ENCODE measurements at regions not wholly inside any gene's neighbourhood (a gene's known extent, or its start where the extent isn't known, plus 50 kb on each side); places are given as distances from the start of the nearest gene placed in this dataset.

GRCh38 chr14:34180869-34181268, 230.0 kb upstream of the EGLN3 start:
- H3K9ac ChIP-seq (ENCODE audit: insufficient read depth, low read length), result no peak overlapping the region
- no peak overlapping the region for H2AFZ ChIP-seq (ENCODE audit: low read length)
- no peaks in the 10 kb centered on the region for H3K27me3 ChIP-seq (ENCODE audit: control insufficient read depth, insufficient read depth, low read length)
- no peaks in the 10 kb centered on the region for H3K36me3 ChIP-seq (ENCODE audit: control insufficient read depth, insufficient read depth, low read length)
- no peaks in the 10 kb centered on the region for H3K79me2 ChIP-seq (ENCODE audit: control insufficient read depth, insufficient read depth, low read length)
- H3K4me2 ChIP-seq (ENCODE audit: extremely low read depth, insufficient read depth, low read length), result no peak overlapping the region
- H3K4me3 ChIP-seq (replicated peaks in 1 of 4; ENCODE audit: control extremely low read depth in 1 of 4, insufficient read depth in 1 of 4, low read depth in 3 of 4, low read length in 4 of 4), result no peak overlapping the region
- no peaks in the 10 kb centered on the region for H3K9me3 ChIP-seq (ENCODE audit: control insufficient read depth, insufficient read depth, low read depth, low read length)
- H3K4me1 ChIP-seq (ENCODE audit: control insufficient read depth, extremely low read depth, insufficient read depth, low read length), result no peaks in the 10 kb centered on the region
- DNase-seq (ENCODE audit: low read depth in 2 of 2), result no peak
- TF ChIP-seq EZH2 (IDR thresholded peaks at IDR 0.05; ENCODE audit: low read length, missing control alignments) (no peak), CTCF (conservative IDR thresholded peaks at IDR 0.05 in 1 of 2, IDR thresholded peaks at IDR 0.05 in 1 of 2; ENCODE audit: low read depth in 1 of 2, low read length in 2 of 2) (no peak)
- H4K20me1 ChIP-seq (ENCODE audit: control insufficient read depth, extremely low read depth, insufficient read depth, low read length), result no peaks in the 10 kb centered on the region
- no peak overlapping the region for H3K27ac ChIP-seq (ENCODE audit: insufficient read depth, low read length)

GRCh38 chr14:34180434-34180833, 229.6 kb upstream of the EGLN3 start:
- no peaks in the 10 kb centered on the region for H4K20me1 ChIP-seq (ENCODE audit: control insufficient read depth, extremely low read depth, insufficient read depth, low read length)
- no peaks in the 10 kb centered on the region for H3K27me3 ChIP-seq (ENCODE audit: control insufficient read depth, insufficient read depth, low read length)
- no peak overlapping the region for H3K4me3 ChIP-seq (replicated peaks in 1 of 4; ENCODE audit: control extremely low read depth in 1 of 4, insufficient read depth in 1 of 4, low read depth in 3 of 4, low read length in 4 of 4)
- DNase-seq (ENCODE audit: low read depth in 2 of 2), result no peak
- no peak overlapping the region for H3K4me2 ChIP-seq (ENCODE audit: extremely low read depth, insufficient read depth, low read length)
- H3K27ac ChIP-seq (ENCODE audit: insufficient read depth, low read length), result no peak overlapping the region
- no peaks in the 10 kb centered on the region for H3K4me1 ChIP-seq (ENCODE audit: control insufficient read depth, extremely low read depth, insufficient read depth, low read length)
- TF ChIP-seq EZH2 (IDR thresholded peaks at IDR 0.05; ENCODE audit: low read length, missing control alignments) (no peak), CTCF (conservative IDR thresholded peaks at IDR 0.05 in 1 of 2, IDR thresholded peaks at IDR 0.05 in 1 of 2; ENCODE audit: low read depth in 1 of 2, low read length in 2 of 2) (no peak)
- H2AFZ ChIP-seq (ENCODE audit: low read length), result no peak overlapping the region
- H3K9me3 ChIP-seq (ENCODE audit: control insufficient read depth, insufficient read depth, low read depth, low read length), result no peaks in the 10 kb centered on the region
- H3K79me2 ChIP-seq (ENCODE audit: control insufficient read depth, insufficient read depth, low read length), result no peaks in the 10 kb centered on the region
- no peak overlapping the region for H3K9ac ChIP-seq (ENCODE audit: insufficient read depth, low read length)
- no peaks in the 10 kb centered on the region for H3K36me3 ChIP-seq (ENCODE audit: control insufficient read depth, insufficient read depth, low read length)

GRCh38 chr14:34179727-34180126, 228.9 kb upstream of the EGLN3 start:
- Histone ChIP-seq H2AFZ (ENCODE audit: low read length) (no peak overlapping the region), H3K4me2 (ENCODE audit: extremely low read depth, insufficient read depth, low read length) (no peak overlapping the region), H3K27me3 (ENCODE audit: control insufficient read depth, insufficient read depth, low read length) (no peaks in the 10 kb centered on the region), H3K4me3 (replicated peaks in 1 of 4; ENCODE audit: control extremely low read depth in 1 of 4, insufficient read depth in 1 of 4, low read depth in 3 of 4, low read length in 4 of 4) (no peak overlapping the region), H3K27ac (ENCODE audit: insufficient read depth, low read length) (no peak overlapping the region), H4K20me1 (ENCODE audit: control insufficient read depth, extremely low read depth, insufficient read depth, low read length) (no peaks in the 10 kb centered on the region), H3K79me2 (ENCODE audit: control insufficient read depth, insufficient read depth, low read length) (no peaks in the 10 kb centered on the region), H3K9ac (ENCODE audit: insufficient read depth, low read length) (no peak overlapping the region), H3K36me3 (ENCODE audit: control insufficient read depth, insufficient read depth, low read length) (no peaks in the 10 kb centered on the region), H3K9me3 (ENCODE audit: control insufficient read depth, insufficient read depth, low read depth, low read length) (no peaks in the 10 kb centered on the region), H3K4me1 (ENCODE audit: control insufficient read depth, extremely low read depth, insufficient read depth, low read length) (no peaks in the 10 kb centered on the region)
- DNase-seq (ENCODE audit: low read depth in 2 of 2), result no peak
- no peak for TF ChIP-seq CTCF (conservative IDR thresholded peaks at IDR 0.05 in 1 of 2, IDR thresholded peaks at IDR 0.05 in 1 of 2; ENCODE audit: low read depth in 1 of 2, low read length in 2 of 2)
- no peak for TF ChIP-seq EZH2 (IDR thresholded peaks at IDR 0.05; ENCODE audit: low read length, missing control alignments)
